OCI-LY3 (cell line): ENCODE measurements at regions not wholly inside any gene's neighbourhood (a gene's known extent, or its start where the extent isn't known, plus 50 kb on each side); places are given as distances from the start of the nearest gene placed in this dataset.
"Not testable (repeated sequence)": the region's sequence is repeated elsewhere in the genome, so short reads cannot be mapped to it uniquely, and the experiment has no call there.

Experiments used
- H2AFZ ChIP-seq: fragments of 200-600, 300-600 bp; shearing (Covaris generic); 2 replicates; pipeline ENCODE4 v1.6.0; 2014; ENCODE audit warnings: antibody characterized with exemption, low read depth, low read length
- H3K27ac ChIP-seq: fragments of 200-600, 300-600 bp; sonication (generic); 2 replicates; pipeline ENCODE4 v1.5.1; 2014; ENCODE audit warnings: mild to moderate bottlenecking, low read length, moderate library complexity, mixed read lengths
- H3K27me3 ChIP-seq: fragments of 200-600, 300-600 bp; sonication (generic); 2 replicates; pipeline ENCODE4 v1.6.1; 2014; ENCODE audit warnings: low read depth, low read length, mixed read lengths
- H3K36me3 ChIP-seq: fragments of 200-600, 300-600 bp; sonication (generic); replicated peaks from 2 replicates; pipeline ENCODE3; 2014; ENCODE audit warnings: low read depth, low read length, mixed read lengths
- H3K4me1 ChIP-seq: fragments of 300-600, 200-600 bp; sonication (generic); 2 replicates; pipeline ENCODE4 v1.6.1; 2014; ENCODE audit warnings: low read length, mixed read lengths
- H3K4me2 ChIP-seq: fragments of 200-600, 300-600 bp; sonication (generic); 2 replicates; pipeline ENCODE4 v1.6.1; 2014; ENCODE audit warnings: low read length, mixed read lengths
- H3K4me3 ChIP-seq: fragments of 300-600, 200-600 bp; sonication (generic); 2 replicates; pipeline ENCODE4 v1.5.1; 2014; ENCODE audit warnings: antibody characterized with exemption, mild to moderate bottlenecking, low read length, moderate library complexity
- H3K79me2 ChIP-seq: fragments of 300-600, 200-600 bp; shearing (Covaris generic); 2 replicates; pipeline ENCODE4 v1.6.1; 2014; ENCODE audit warnings: mild to moderate bottlenecking, low read length, mixed read lengths
- H3K9ac ChIP-seq: fragments of 300-600, 200-600 bp; shearing (Covaris generic); 2 replicates; pipeline ENCODE4 v1.6.0; 2014; ENCODE audit warnings: mild to moderate bottlenecking, low read length, moderate library complexity
- H3K9me3 ChIP-seq: fragments of 200-600, 300-600 bp; shearing (Covaris generic); 2 replicates; pipeline ENCODE4 v1.6.1; 2014; ENCODE audit warnings: low read length, mixed read lengths; ENCODE audit not compliant: insufficient read depth
- H4K20me1 ChIP-seq: fragments of 200-600, 300-600 bp; sonication (generic); 2 replicates; pipeline ENCODE4 v1.6.1; 2016; ENCODE audit warnings: low read length, mixed read lengths; ENCODE audit not compliant: insufficient read depth
- CTCF ChIP-seq: fragments of 200-600, 300-600 bp; sonication (generic); IDR thresholded peaks from 2 replicates; pipeline ENCODE4 v1.5.1; 2014; ENCODE audit warnings: antibody characterized with exemption, low read length, low read depth
- EZH2phosphoT487 ChIP-seq: fragments of 200-600 bp; shearing (Covaris generic); IDR thresholded peaks from 2 replicates; pipeline ENCODE4 v1.6.1; 2018; ENCODE audit warnings: antibody characterized with exemption, mixed run types, low read depth

GRCh38 chr21:35381743-35382310, 332.7 kb upstream of the RUNX1 start:
- Histone ChIP-seq H3K4me2 (no peak overlapping the region), H3K36me3 (no peaks in the 10 kb centered on the region), H3K9me3 (no peaks in the 10 kb centered on the region), H3K79me2 (no peaks in the 10 kb centered on the region), H4K20me1 (no peaks in the 10 kb centered on the region), H3K4me3 (no peak overlapping the region), H3K27me3 (no peaks in the 10 kb centered on the region), H3K4me1 (no peaks in the 10 kb centered on the region; the same call in 1 of the 2 replicates), H2AFZ (no peak overlapping the region), H3K27ac (no peak overlapping the region), H3K9ac (no peak overlapping the region)
- TF ChIP-seq CTCF (no peak), EZH2phosphoT487 (no peak)

GRCh38 chr21:35380304-35380703, 331.2 kb upstream of the RUNX1 start:
- H4K20me1 ChIP-seq, H3K4me3 ChIP-seq, H3K79me2 ChIP-seq, H3K4me2 ChIP-seq, H3K4me1 ChIP-seq, H3K27me3 ChIP-seq, H3K27ac ChIP-seq, H2AFZ ChIP-seq, H3K9ac ChIP-seq, H3K9me3 ChIP-seq, H3K36me3 ChIP-seq: not testable (repeated sequence)

- no peak overlapping the region for H3K27ac ChIP-seq
- no peak overlapping the region for H3K4me2 ChIP-seq
- H3K4me3 ChIP-seq: no peak overlapping the region
- H3K9me3 ChIP-seq: no peaks in the 10 kb centered on the region
- no peaks in the 10 kb centered on the region for H3K27me3 ChIP-seq
- H3K36me3 ChIP-seq: no peaks in the 10 kb centered on the region
- TF ChIP-seq CTCF: no peak
- TF ChIP-seq EZH2phosphoT487: no peak
- no peaks in the 10 kb centered on the region for H3K79me2 ChIP-seq
- H3K9ac ChIP-seq: no peak overlapping the region
- no peak overlapping the region for H2AFZ ChIP-seq
- H4K20me1 ChIP-seq: no peaks in the 10 kb centered on the region
- no peaks in the 10 kb centered on the region for H3K4me1 ChIP-seq
Observed at GRCh38 chr21:35378881-35379280, 329.8 kb upstream of the RUNX1 start.

- TF ChIP-seq EZH2phosphoT487 (no peak), CTCF (no peak)
- Histone ChIP-seq H3K9ac (no peak overlapping the region), H3K27ac (no peak overlapping the region), H2AFZ (no peak overlapping the region), H3K9me3 (no peaks in the 10 kb centered on the region), H3K4me2 (no peak overlapping the region), H3K4me3 (no peak overlapping the region), H3K79me2 (no peaks in the 10 kb centered on the region), H3K4me1 (no peaks in the 10 kb centered on the region), H3K27me3 (no peaks in the 10 kb centered on the region), H3K36me3 (no peaks in the 10 kb centered on the region), H4K20me1 (no peaks in the 10 kb centered on the region)
Observed at GRCh38 chr21:35377505-35378090, 328.5 kb upstream of the RUNX1 start.
